Testis (tissue), 2 donors: ENCODE measurements at regions not wholly inside any gene's neighbourhood (a gene's known extent, or its start where the extent isn't known, plus 50 kb on each side); places are given as distances from the start of the nearest gene placed in this dataset.

ENCODE experiments used
- CTCF ChIP-seq, 3 experiments: fragments of 450-650 bp in 2 of 3; fragments of 200-600 bp in 1 of 3; sonication (generic) in 1 of 3; IDR thresholded peaks; one replicate each; pipeline ENCODE4 v1.5.1; 2016 to 2019; ENCODE audit warnings: antibody characterized with exemption in 3 of 3, mild to moderate bottlenecking in 2 of 3, moderate library complexity in 1 of 3
- POLR2A ChIP-seq: fragments of 450-650 bp; IDR thresholded peaks from one replicate; pipeline ENCODE4 v1.6.1; 2017; ENCODE audit warnings: antibody characterized with exemption, mild to moderate bottlenecking, moderate library complexity

GRCh38 chr5:171644536-171644935 lies 141.1 kb upstream of the SMIM23 start:
- no peak for TF ChIP-seq POLR2A
- TF ChIP-seq CTCF (IDR thresholded peaks at IDR 0.05): no peak
